GM23248 (cell line): ENCODE measurements at regions not wholly inside any gene's neighbourhood (a gene's known extent, or its start where the extent isn't known, plus 50 kb on each side); places are given as distances from the start of the nearest gene placed in this dataset.

Experiments
- DNase-seq: peaks from one replicate; pipeline ENCODE4 v3.0.0-alpha.2; 2015
- H2AFZ ChIP-seq: fragments of 200-600 bp; sonication (generic); 2 replicates; pipeline ENCODE4 v1.6.1; 2016; ENCODE audit warnings: antibody characterized with exemption
- H3F3A ChIP-seq: fragments of 200-600 bp; sonication (generic); 2 replicates; pipeline ENCODE4 v1.6.1; 2016; ENCODE audit warnings: mild to moderate bottlenecking, antibody characterized with exemption, mixed run types; ENCODE audit not compliant: insufficient read depth
- H3K27ac ChIP-seq: fragments of 200-600 bp; sonication (generic); 2 replicates; pipeline ENCODE4 v1.5.1; 2016; ENCODE audit warnings: mild to moderate bottlenecking
- H3K27me3 ChIP-seq: fragments of 200-600 bp; sonication (generic); replicated peaks from 2 replicates; pipeline ENCODE4 v1.6.1; 2016; ENCODE audit warnings: mild to moderate bottlenecking; ENCODE audit not compliant: insufficient read depth
- H3K36me3 ChIP-seq: fragments of 200-600 bp; sonication (generic); 2 replicates; pipeline ENCODE4 v1.6.1; 2016; ENCODE audit warnings: low read depth, mild to moderate bottlenecking
- H3K4me1 ChIP-seq: fragments of 200-600 bp; sonication (generic); 2 replicates; pipeline ENCODE4 v1.6.1; 2016; ENCODE audit warnings: mild to moderate bottlenecking; ENCODE audit not compliant: insufficient read depth
- H3K4me2 ChIP-seq: fragments of 200-600 bp; sonication (generic); one replicate; pipeline ENCODE4 v1.6.1; 2016; ENCODE audit warnings: mild to moderate bottlenecking; ENCODE audit not compliant: unreplicated experiment
- H3K4me3 ChIP-seq: fragments of 200-600 bp; sonication (generic); 2 replicates; pipeline ENCODE4 v1.5.1; 2016; ENCODE audit warnings: mild to moderate bottlenecking
- H3K79me2 ChIP-seq: fragments of 200-600 bp; sonication (generic); 2 replicates; pipeline ENCODE4 v1.6.1; 2016; ENCODE audit warnings: mild to moderate bottlenecking; ENCODE audit not compliant: insufficient read depth
- H3K9ac ChIP-seq: fragments of 200-600 bp; sonication (generic); 2 replicates; pipeline ENCODE4 v1.6.1; 2016; ENCODE audit warnings: mild to moderate bottlenecking
- H3K9me2 ChIP-seq: fragments of 200-600 bp; sonication (generic); 2 replicates; pipeline ENCODE4 v1.6.1; 2016; ENCODE audit warnings: mixed run types, mild to moderate bottlenecking, moderate library complexity; ENCODE audit not compliant: insufficient read depth
- H3K9me3 ChIP-seq: fragments of 200-600 bp; sonication (generic); one replicate; pipeline ENCODE4 v1.6.1; 2017; ENCODE audit warnings: low read depth
- H4K20me1 ChIP-seq: fragments of 200-600 bp; sonication (generic); 2 replicates; pipeline ENCODE4 v1.6.0; 2016; ENCODE audit not compliant: insufficient read depth
- EZH2 ChIP-seq: fragments of 200-600 bp; sonication (generic); IDR thresholded peaks from 2 replicates; pipeline ENCODE4 v1.6.1; 2018; ENCODE audit warnings: antibody characterized with exemption, mild to moderate bottlenecking; ENCODE audit not compliant: insufficient read depth, poor library complexity, severe bottlenecking
- EZH2phosphoT487 ChIP-seq: fragments of 200-600 bp; sonication (generic); IDR thresholded peaks from 2 replicates; pipeline ENCODE4 v1.6.1; 2018; ENCODE audit warnings: antibody characterized with exemption, moderate library complexity, mild to moderate bottlenecking, low read depth; ENCODE audit not compliant: insufficient read depth
- WGBS, 2 experiments: methylation state at CpG; one replicate each; pipeline ENCODE4 v1.1.6; 2015 to 2017; ENCODE audit warnings: low lambda C conversion rate in 2 of 2, low coverage in 1 of 2; ENCODE audit errors: missing lambda C conversion rate in 2 of 2; 5-methylcytosine and 5-hydroxymethylcytosine counted together
- in situ Hi-C: fragments of 300-500 bp; cut with MboI; formaldehyde crosslinking; loops from 2 replicates; pipeline ENCODE4 v1.15.0; 2020

DNA sequence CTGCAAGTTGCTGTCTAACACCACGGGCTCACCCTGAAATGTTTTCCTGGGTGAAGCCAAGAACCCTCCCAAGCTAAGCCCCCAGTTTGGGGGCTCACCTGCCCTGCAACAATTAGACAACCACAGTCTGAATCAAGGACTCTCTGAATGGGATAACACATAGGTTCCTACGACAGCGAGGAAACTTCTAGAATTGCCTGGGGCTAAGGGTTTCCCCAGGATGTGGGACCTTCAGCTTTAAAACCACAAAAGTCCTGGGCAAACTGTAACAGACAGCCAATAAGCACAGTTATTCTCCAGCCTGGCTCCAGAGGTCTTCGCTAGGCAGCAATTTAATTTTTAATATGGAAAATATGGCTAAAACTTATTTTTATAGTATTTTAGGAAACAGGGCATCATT, 162.6 kb downstream of the PRKX start:
- no peak for DNase-seq
- Histone ChIP-seq H3K36me3 (no peaks in the 10 kb centered on the region), H3F3A (0 out of 2 replicates have a peak, but pooled peaks cover 4% of the 10 kb centered on the region), H3K4me2 (no peak overlapping the region), H3K9me3 (no peaks in the 10 kb centered on the region), H2AFZ (no peak overlapping the region), H3K9me2 (no peaks in the 10 kb centered on the region), H3K79me2 (no peaks in the 10 kb centered on the region), H3K9ac (no peak overlapping the region), H3K27me3 (no peaks in the 10 kb centered on the region), H3K27ac (no peak overlapping the region), H3K4me1 (peaks cover 12% of the 10 kb centered on the region; the same call in 1 of the 2 replicates), H4K20me1 (no peaks in the 10 kb centered on the region), H3K4me3 (no peak overlapping the region)
- in situ Hi-C loops, result no loop called here
- 63 to 73% methylated on average over 4 of the region's 4 CpGs for WGBS, 2 experiments
- no peak for TF ChIP-seq EZH2
- TF ChIP-seq EZH2phosphoT487, result no peak

DNA sequence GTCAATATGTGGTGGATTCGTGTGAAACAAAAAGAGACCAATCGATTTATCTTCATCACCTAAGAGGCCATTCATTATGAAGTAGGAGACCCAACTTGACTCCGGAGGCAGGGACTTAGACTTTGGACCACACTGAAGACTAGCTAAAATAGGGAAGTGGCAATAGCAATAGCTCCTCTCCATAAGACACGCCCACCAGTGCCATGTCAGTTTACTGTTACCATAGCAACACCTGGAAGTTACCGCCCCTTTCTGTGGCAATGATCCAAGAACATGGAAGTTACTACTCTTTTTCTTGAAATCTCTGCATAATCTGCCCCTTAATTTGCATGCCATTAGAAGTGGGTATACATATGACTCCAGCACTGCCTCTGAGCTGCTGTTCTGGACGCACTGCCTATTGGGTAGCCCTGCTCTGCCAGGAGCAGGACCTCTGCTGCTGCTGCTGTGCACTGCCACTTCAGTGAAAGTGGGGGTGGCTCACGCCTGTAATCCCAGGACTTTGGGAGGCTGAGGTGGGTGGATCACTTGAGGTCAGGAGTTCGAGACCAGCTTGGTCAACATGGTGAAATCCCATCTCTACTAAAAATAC, 163.2 kb downstream of the PRKX start:
- H3K36me3 ChIP-seq, result no peaks in the 10 kb centered on the region
- no peaks in the 10 kb centered on the region for H3K9me2 ChIP-seq
- peak overlapping the region; percentile 98 for H3K4me2 ChIP-seq
- no peak overlapping the region for H3K27ac ChIP-seq
- WGBS, 2 experiments, result 78% methylated on average over 7 of the region's 8 CpGs
- H3K4me1 ChIP-seq, result peaks cover 12% of the 10 kb centered on the region; the same call in 1 of the 2 replicates
- H3K4me3 ChIP-seq, result peak overlapping the region; percentile 72
- peak; percentile 63 for DNase-seq
- TF ChIP-seq EZH2phosphoT487 (no peak), EZH2 (no peak)
- H4K20me1 ChIP-seq, result no peaks in the 10 kb centered on the region
- no peak overlapping the region for H2AFZ ChIP-seq
- no peak overlapping the region for H3K9ac ChIP-seq
- no peaks in the 10 kb centered on the region for H3K79me2 ChIP-seq
- H3F3A ChIP-seq, result 0 out of 2 replicates have a peak, but pooled peaks cover 9% of the 10 kb centered on the region
- H3K9me3 ChIP-seq, result no peaks in the 10 kb centered on the region
- in situ Hi-C loops, result no loop called here
- no peaks in the 10 kb centered on the region for H3K27me3 ChIP-seq

DNA sequence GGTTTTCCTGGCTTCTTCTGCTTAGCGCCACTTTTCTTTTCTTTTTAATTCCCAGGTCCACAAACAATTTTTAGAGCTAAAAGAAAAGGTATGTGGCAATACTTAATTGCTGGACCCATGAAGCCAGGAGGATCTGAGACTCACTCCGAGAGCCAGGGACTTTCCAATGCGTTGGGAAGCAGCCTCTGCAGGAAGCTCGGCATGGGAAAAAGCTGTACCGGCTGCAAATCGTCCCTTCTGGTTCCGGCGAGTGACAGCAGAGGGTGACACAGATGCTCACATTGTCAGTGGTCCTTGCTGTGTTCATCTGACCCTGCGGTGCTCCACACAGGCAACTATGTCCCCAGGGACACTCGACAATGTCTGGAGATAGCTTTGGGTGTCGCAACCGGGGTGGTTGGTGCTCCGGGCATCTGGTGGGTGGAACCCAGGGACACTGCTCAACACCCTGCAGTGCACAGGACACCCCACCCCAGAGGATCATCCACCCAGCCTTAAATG, 164.0 kb downstream of the PRKX start:
- no peaks in the 10 kb centered on the region for H3K9me3 ChIP-seq
- H2AFZ ChIP-seq, result peak overlapping the region; percentile 75
- peak overlapping the region; percentile 72 for H3K4me3 ChIP-seq
- H3K79me2 ChIP-seq, result no peaks in the 10 kb centered on the region
- DNase-seq, result peak; percentile 77
- H4K20me1 ChIP-seq, result no peaks in the 10 kb centered on the region
- no peak for TF ChIP-seq EZH2
- TF ChIP-seq EZH2phosphoT487, result no peak
- 0 out of 2 replicates have a peak, but pooled peaks cover 9% of the 10 kb centered on the region for H3F3A ChIP-seq
- no peaks in the 10 kb centered on the region for H3K36me3 ChIP-seq
- peak overlapping the region; percentile 98 for H3K4me2 ChIP-seq
- peaks cover 12% of the 10 kb centered on the region; the same call in 1 of the 2 replicates for H3K4me1 ChIP-seq
- WGBS, 2 experiments, result 0 to 1% methylated on average over 6 to 8 of the region's 13 CpGs
- H3K27ac ChIP-seq, result peak overlapping the region; percentile 78
- no peaks in the 10 kb centered on the region for H3K27me3 ChIP-seq
- peak overlapping the region; percentile 75 for H3K9ac ChIP-seq
- no peaks in the 10 kb centered on the region for H3K9me2 ChIP-seq
- in situ Hi-C loops, result loop anchor here (25.0 kb wide), 1 partner anchor 212 kb away; the partner anchor contains the start of gene MXRA5

DNA sequence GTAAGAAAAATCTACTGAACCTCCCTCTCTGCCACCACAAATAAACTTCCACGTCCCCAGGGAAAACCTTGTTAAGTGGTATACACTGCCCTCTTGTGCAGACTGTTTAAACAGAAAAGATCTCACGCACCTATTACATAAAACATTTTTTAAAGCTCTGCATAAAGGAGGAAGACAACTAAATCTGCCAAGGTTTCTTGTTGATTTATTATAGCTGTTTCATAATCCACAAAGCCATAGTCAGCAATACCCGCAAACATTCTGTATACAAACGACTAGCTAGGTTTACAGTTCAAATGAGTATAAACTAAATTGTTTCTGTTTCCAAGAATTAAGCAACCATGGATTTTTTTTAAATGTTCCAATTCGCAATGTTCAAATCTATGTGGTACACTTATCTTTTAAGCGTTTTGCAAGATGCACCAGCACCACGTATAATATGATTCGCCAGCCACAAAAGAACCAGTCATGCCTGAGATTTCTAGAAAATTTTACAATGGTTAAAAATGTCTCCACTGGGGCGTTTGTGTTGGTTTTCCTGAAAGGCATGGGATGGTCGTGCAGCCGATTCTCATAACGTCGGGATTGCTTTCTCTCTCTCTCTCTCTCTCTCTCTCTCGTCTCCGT, 164.6 kb downstream of the PRKX start:
- Histone ChIP-seq H3F3A (0 out of 2 replicates have a peak, but pooled peaks cover 9% of the 10 kb centered on the region), H3K27me3 (no peaks in the 10 kb centered on the region), H3K79me2 (no peaks in the 10 kb centered on the region), H3K4me2 (peak overlapping the region; percentile 98), H3K9me3 (no peaks in the 10 kb centered on the region), H3K27ac (peak overlapping the region; percentile 78), H3K36me3 (no peaks in the 10 kb centered on the region), H3K9me2 (no peaks in the 10 kb centered on the region), H3K4me1 (peaks cover 12% of the 10 kb centered on the region; the same call in 1 of the 2 replicates), H3K9ac (peak overlapping the region; percentile 75), H4K20me1 (no peaks in the 10 kb centered on the region), H2AFZ (peak overlapping the region; percentile 75), H3K4me3 (peak overlapping the region; percentile 72)
- 1% methylated on average over 14 to 15 of the region's 15 CpGs for WGBS, 2 experiments
- in situ Hi-C loops, result loop anchor here (25.0 kb wide), 1 partner anchor 212 kb away; the partner anchor contains the start of gene MXRA5
- no peak for TF ChIP-seq EZH2
- TF ChIP-seq EZH2phosphoT487, result no peak
- peak; percentile 90 for DNase-seq
